HG02623 (cell line): ENCODE measurements at regions not wholly inside any gene's neighbourhood (a gene's known extent, or its start where the extent isn't known, plus 50 kb on each side); places are given as distances from the start of the nearest gene placed in this dataset.

Source experiments
- ATAC-seq: cut with Tn5 transposase; IDR thresholded peaks from one replicate; pipeline ENCODE4 v1.9.1; 2021; ENCODE audit warnings: moderate library complexity; ENCODE audit not compliant: unreplicated experiment

DNA sequence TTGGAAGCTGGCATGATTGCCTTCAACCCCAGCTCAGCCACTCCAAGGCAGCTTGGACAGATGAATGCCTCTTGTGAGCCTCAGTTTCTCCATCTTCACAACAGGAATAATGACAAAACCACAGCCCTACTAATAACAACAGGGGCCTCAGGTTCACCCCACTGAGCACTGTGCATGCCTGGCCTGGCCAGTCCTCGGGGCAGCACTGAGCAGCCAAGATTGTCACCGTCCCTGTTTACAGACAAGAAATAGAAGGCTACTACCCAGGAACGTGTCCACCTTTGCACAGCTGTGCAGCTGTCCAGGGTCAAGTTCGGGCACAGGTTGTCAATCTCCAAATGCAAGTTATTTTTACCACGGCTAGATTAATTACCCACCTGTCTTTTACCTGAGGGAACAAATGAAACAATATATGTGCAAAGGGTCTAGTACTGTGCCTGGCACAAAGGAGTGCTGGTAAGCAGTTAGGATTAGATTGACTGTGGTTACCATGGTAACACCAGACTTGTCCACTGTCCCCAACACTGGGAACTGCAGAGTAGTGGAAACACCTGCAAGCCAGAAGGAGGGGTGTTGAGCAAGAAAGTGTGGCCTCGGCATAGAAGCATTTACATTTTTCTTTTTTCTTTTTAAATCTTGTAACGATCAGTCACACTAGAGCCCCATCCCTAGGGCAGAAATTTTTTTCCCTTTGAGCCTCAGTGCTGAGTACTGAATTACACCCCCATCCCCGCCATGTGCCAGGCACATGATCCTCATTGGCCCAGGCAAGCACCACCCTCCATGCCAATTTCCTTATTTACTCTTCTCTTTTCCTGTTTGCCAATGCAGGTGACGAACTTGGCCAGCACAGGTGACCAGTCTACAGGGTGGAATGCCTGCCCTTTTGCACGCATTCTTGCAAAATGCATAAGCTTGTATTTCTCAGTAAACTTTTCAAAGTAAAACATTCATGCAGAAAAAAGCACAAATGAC lies 66.3 kb upstream of the SLC6A6 start:
- ATAC-seq: no peak

- no peak for ATAC-seq
Measured at GRCh38 chr3:14336749-14337598, 65.4 kb upstream of the SLC6A6 start.

- no peak for ATAC-seq
Measured at GRCh38 chr3:14337828-14338227, 64.6 kb upstream of the SLC6A6 start.

DNA sequence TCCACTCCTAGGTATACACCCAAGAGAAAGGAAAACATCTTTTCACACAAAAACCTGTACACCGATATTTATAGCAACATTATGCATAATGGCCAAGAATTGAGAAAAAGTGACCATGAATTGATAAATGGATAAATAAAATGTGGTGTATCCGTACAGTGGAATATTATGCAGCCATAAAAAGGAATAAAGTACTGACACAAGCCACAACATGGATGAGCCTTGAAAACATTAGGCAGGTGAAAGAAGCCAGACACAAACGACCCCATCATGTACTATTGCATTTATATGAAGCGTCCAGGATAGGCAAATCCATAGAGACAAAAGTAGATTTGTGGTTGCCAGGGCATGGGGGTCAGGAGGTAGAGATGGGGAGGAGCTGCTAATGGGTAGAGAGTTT lies 64.2 kb upstream of the SLC6A6 start:
- no peak for ATAC-seq

DNA sequence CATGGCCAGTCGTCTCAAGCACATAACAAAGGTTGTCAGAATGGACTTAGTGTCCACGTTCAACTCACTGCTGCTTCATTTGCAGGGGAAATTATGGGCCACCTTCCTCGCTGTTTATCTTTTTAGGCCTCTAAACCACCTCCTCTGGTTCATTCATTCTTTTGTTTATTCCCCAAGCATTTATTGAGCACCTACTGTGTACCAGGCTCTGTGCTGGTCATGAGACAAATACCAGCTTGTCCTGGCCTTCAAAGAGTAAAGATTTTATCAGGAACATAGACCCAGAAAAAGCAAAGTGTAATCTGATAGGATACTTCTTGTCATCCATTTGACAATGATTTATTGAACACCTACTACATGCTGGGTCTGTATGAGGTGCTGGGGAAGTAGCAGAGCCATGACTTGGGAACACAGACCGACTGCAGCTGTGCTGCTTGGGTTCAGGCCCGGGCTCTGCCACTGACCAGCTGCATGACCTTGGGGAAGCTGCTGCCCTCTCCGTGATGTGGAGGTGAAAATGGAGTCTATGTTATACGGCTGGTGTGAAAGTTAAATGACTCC lies 63.4 kb upstream of the SLC6A6 start:
- no peak for ATAC-seq

GRCh38 chr3:14340960-14341708 lies 61.3 kb upstream of the SLC6A6 start:
- no peak for ATAC-seq

DNA sequence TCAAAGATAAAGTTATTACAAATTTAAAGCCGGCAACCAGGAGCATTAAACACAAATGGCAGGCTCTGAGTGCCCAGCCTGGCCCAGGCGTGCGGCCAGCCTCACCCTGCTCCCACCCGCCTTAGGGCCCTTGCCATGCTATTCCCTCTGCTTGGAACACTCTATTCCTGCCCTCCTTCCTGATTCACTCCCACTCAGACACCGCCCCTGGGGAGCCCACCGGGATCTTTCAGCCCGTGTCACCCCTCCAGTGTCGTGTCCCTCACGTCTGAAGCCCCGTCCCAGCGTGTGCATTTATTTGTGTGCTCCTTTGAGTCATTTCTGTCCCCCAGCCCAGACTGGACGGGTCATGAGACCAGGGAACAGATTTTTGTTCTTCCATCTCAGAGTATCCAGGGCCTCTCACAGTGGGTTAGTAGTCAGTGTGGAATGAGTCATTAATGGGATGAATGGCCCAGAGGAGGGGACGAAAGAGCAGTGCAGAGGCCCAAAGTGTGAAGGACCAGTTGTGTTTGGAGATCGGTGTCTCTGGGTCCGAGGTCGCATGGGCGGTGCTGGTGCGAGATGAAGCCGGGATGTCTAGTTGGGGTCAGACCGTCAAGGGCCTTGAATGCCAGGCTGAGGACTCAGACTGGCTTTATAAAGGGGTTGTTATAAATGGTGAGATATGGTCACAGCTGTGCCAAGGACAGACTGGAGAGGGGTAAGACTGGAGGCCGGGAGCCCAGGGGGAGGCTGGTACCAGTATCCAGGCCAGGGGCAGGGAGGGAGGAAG lies 58.9 kb upstream of the SLC6A6 start:
- no peak for ATAC-seq

- no peak for ATAC-seq
Measured at GRCh38 chr3:14344351-14344750, 58.1 kb upstream of the SLC6A6 start.

DNA sequence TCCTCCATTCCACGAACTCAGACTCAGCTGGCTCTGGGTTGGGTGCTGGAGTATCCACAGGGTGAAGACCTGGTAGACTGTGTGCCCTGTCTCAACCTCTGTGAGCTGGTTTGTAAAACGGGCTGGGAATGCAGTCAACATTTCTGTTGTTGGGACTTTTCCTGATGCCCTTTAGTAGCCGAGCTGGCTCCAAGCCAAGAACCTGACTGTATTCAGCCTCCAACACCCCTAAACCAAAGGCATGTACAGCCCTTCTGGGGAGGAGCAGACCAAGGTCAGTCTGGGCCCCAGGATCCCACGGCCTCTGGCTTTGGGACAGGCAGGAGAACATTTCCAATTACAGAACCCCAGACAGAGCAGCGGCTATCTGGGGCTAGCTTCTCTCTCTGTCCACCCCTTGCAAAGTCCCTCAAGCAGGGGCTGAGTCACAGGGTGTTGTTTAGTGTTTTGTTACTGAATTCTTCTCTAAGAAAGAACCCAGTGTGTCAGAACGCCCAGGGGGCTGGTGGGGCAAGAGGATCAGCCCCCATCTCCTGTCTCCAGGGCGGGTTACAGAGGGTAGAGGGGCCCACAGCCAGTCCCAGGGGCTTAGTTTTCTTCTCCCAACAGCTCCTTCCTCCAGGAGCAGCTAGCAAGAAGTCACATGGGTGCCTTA lies 56.8 kb upstream of the SLC6A6 start:
- no peak for ATAC-seq

GRCh38 chr3:14346191-14346590 lies 56.2 kb upstream of the SLC6A6 start:
- ATAC-seq: no peak

GRCh38 chr3:14346642-14347041 lies 55.8 kb upstream of the SLC6A6 start:
- ATAC-seq: no peak

- ATAC-seq: no peak
Measured at GRCh38 chr3:14347110-14347509, 55.3 kb upstream of the SLC6A6 start.

- ATAC-seq: no peak
Measured at GRCh38 chr3:14351617-14352001, 50.8 kb upstream of the SLC6A6 start.

GRCh38 chr3:14352002-14352627 lies 50.3 kb upstream of the SLC6A6 start:
- ATAC-seq: no peak
